Activated naive CD4-positive, alpha-beta T cell treated with anti-CD3 and anti-CD28 coated beads, Interleukin-2, amount 50 U/mL, for 24 hours (primary cell): ENCODE measurements at regions not wholly inside any gene's neighbourhood (a gene's known extent, or its start where the extent isn't known, plus 50 kb on each side); places are given as distances from the start of the nearest gene placed in this dataset.

Experiments
- H3K27ac Mint-ChIP-seq: one replicate; pipeline ENCODE4 v1.8.0; 2021; ENCODE audit warnings: mild to moderate bottlenecking, mixed read lengths
- H3K27me3 Mint-ChIP-seq: one replicate; pipeline ENCODE4 v1.8.0; 2021; ENCODE audit warnings: mixed read lengths
- H3K36me3 Mint-ChIP-seq: one replicate; pipeline ENCODE4 v1.8.0; 2021; ENCODE audit warnings: mixed read lengths
- H3K4me1 Mint-ChIP-seq: one replicate; pipeline ENCODE4 v1.8.0; 2021; ENCODE audit warnings: mixed read lengths
- H3K4me3 Mint-ChIP-seq: one replicate; pipeline ENCODE4 v1.8.0; 2021; ENCODE audit warnings: mild to moderate bottlenecking, mixed read lengths
- H3K9me3 Mint-ChIP-seq: one replicate; pipeline ENCODE4 v1.8.0; 2021; ENCODE audit warnings: mixed read lengths

GRCh38 chr1:163535401-163535800 lies 213.6 kb downstream of the NUF2 start:
- no peaks in the 10 kb centered on the region for H3K36me3 Mint-ChIP-seq
- no peaks in the 10 kb centered on the region for H3K4me1 Mint-ChIP-seq
- H3K27ac Mint-ChIP-seq: no peak overlapping the region
- no peak overlapping the region for H3K4me3 Mint-ChIP-seq
- H3K27me3 Mint-ChIP-seq: no peaks in the 10 kb centered on the region
- no peaks in the 10 kb centered on the region for H3K9me3 Mint-ChIP-seq

DNA sequence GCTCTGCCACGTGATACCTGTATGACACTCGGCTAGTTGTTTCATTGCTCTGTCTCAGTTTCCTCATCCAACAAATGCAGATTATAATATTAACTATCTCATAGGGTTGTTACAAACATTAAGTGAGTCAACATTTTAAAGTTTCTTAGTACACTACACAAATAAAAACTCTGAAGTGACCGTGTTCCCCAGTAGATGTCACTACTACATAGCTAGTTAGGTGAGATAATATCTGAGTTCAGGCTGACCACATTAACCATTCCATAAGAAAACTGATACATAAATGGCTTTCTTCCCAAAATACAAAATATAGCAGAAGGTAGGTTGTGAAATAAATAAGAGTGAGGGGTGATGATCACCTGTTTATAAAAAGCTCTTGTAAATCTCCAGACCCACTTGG lies 214.1 kb downstream of the NUF2 start:
- no peaks in the 10 kb centered on the region for H3K4me1 Mint-ChIP-seq
- no peak overlapping the region for H3K4me3 Mint-ChIP-seq
- H3K27ac Mint-ChIP-seq: no peak overlapping the region

DNA sequence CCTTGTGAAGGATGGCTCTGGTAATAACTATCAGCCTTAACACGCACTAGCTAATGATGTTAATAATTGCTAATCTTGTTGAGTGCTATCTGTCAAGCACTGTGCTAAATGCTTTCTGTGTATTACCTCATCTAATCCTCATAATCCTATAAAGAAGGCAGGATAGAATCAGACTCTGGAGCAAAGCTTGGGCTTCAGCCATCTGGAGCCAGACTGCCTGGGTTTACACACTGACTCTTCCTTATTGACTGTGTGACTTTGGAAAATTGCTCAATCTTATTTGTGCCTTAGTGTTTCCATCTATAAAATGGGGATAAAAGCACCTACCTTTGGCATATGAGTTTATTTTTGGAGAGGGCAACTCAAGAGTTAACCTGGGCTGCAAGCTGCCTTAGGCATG lies 216.1 kb downstream of the NUF2 start:
- H3K4me3 Mint-ChIP-seq: no peak overlapping the region
- H3K4me1 Mint-ChIP-seq: no peaks in the 10 kb centered on the region
- H3K36me3 Mint-ChIP-seq: no peaks in the 10 kb centered on the region
- H3K27me3 Mint-ChIP-seq: no peaks in the 10 kb centered on the region
- no peak overlapping the region for H3K27ac Mint-ChIP-seq
- no peaks in the 10 kb centered on the region for H3K9me3 Mint-ChIP-seq

More for the DNA sequence above, 214.1 kb downstream of the NUF2 start:
- H3K36me3 Mint-ChIP-seq: no peaks in the 10 kb centered on the region
- no peaks in the 10 kb centered on the region for H3K27me3 Mint-ChIP-seq
- no peaks in the 10 kb centered on the region for H3K9me3 Mint-ChIP-seq

DNA sequence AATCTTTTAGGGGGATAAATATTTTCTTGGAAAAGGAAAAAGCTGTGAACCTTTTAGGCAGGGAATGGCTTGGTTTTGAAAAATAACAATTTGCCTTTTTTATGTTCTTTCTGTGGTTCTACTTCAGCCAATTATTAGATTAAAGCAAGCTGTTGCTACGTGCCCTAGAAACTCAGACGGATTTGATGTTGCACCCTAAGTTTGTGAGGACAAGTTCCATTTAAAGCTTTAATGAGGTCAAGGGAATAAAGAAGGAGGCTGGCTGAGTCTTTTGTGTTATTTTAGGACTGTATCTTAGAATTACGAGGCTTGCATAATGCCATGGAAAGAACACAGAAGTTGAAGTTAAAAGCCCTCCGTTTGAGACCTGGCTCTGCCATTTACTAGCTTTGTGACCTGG lies 216.9 kb downstream of the NUF2 start:
- H3K9me3 Mint-ChIP-seq: no peaks in the 10 kb centered on the region

DNA sequence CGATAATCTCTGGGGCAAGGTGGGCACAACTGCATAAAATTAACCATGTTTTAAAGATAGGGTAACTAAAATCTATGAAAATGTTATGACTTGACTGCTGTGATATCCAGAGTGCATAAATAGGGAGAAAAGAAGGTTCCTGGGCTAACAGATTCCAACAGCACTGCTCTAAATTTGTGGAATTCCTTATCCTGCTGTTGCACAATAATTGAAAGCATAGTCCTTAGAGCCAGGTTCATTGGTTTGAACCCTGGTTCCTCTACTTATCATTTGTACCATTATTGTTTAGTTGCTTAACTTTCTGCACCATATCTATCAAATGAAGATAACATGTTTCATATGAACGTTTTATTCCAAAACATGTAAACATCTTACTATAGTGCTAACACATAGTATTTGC lies 219.0 kb downstream of the NUF2 start:
- no peaks in the 10 kb centered on the region for H3K9me3 Mint-ChIP-seq
- H3K36me3 Mint-ChIP-seq: no peaks in the 10 kb centered on the region
- H3K4me3 Mint-ChIP-seq: no peak overlapping the region
- no peaks in the 10 kb centered on the region for H3K4me1 Mint-ChIP-seq
- no peak overlapping the region for H3K27ac Mint-ChIP-seq
- H3K27me3 Mint-ChIP-seq: no peaks in the 10 kb centered on the region

More for the DNA sequence above, 216.9 kb downstream of the NUF2 start:
- Mint-ChIP-seq H3K36me3 (no peaks in the 10 kb centered on the region), H3K27ac (no peak overlapping the region), H3K4me1 (no peaks in the 10 kb centered on the region), H3K4me3 (no peak overlapping the region), H3K27me3 (no peaks in the 10 kb centered on the region)

DNA sequence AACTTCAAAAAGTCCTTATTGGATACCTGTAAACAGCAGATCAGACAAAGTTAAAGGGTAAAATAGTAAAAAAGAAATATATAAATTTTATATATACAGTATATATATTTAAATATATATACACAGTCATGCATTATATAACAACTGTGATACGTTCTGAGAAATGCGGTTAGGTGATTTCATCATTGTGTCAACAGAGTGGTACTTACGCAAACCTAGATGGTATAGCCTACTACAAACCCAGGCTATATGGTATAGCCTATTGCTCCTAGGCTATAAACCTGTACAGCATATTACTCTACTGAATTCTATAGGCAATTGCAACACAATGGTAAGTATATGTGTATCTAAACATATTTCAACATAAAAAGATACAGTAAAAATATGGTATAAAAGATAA lies 222.7 kb downstream of the NUF2 start:
- H3K9me3 Mint-ChIP-seq: peaks cover 7% of the 10 kb centered on the region
- H3K4me1 Mint-ChIP-seq: no peaks in the 10 kb centered on the region
- no peaks in the 10 kb centered on the region for H3K36me3 Mint-ChIP-seq
- no peaks in the 10 kb centered on the region for H3K27me3 Mint-ChIP-seq
- no peak overlapping the region for H3K4me3 Mint-ChIP-seq
- H3K27ac Mint-ChIP-seq: no peak overlapping the region

GRCh38 chr1:163558162-163558561 lies 236.4 kb downstream of the NUF2 start:
- Mint-ChIP-seq H3K27me3 (peaks cover 3% of the 10 kb centered on the region), H3K27ac (no peak overlapping the region), H3K4me3 (no peak overlapping the region), H3K36me3 (no peaks in the 10 kb centered on the region), H3K9me3 (peaks cover 13% of the 10 kb centered on the region), H3K4me1 (no peaks in the 10 kb centered on the region)

GRCh38 chr1:163561580-163562295 lies 240.0 kb downstream of the NUF2 start:
- Mint-ChIP-seq H3K27me3 (no peaks in the 10 kb centered on the region), H3K9me3 (no peaks in the 10 kb centered on the region), H3K4me3 (no peak overlapping the region), H3K4me1 (no peaks in the 10 kb centered on the region), H3K36me3 (no peaks in the 10 kb centered on the region), H3K27ac (no peak overlapping the region)

GRCh38 chr1:163562355-163562754 lies 240.6 kb downstream of the NUF2 start:
- Mint-ChIP-seq H3K4me1 (no peaks in the 10 kb centered on the region), H3K27ac (no peak overlapping the region), H3K9me3 (no peaks in the 10 kb centered on the region), H3K4me3 (no peak overlapping the region), H3K27me3 (no peaks in the 10 kb centered on the region), H3K36me3 (no peaks in the 10 kb centered on the region)

GRCh38 chr1:163565166-163565565 lies 243.4 kb downstream of the NUF2 start:
- H3K4me1 Mint-ChIP-seq: no peaks in the 10 kb centered on the region
- no peaks in the 10 kb centered on the region for H3K27me3 Mint-ChIP-seq
- H3K9me3 Mint-ChIP-seq: no peaks in the 10 kb centered on the region
- no peak overlapping the region for H3K27ac Mint-ChIP-seq
- H3K36me3 Mint-ChIP-seq: no peaks in the 10 kb centered on the region
- H3K4me3 Mint-ChIP-seq: no peak overlapping the region

DNA sequence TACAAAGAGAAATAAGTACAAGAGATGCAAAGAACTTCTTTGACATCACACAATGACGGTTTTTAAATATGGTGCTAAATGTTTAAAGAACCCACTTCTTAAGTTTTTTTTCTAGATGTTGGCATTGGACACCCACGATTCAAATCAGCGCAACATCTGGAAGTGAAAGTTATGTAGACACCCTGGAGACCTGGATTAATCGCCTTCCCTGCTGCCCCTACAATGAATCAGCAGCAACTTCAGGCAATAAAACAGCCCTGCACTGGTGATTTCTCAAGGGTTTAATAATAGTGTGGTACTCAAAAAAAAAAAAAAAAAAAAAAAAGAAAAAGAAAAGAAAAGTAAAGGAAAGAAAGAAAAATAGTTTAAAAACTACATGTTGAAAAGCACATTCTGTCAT lies 248.3 kb downstream of the NUF2 start:
- Mint-ChIP-seq H3K4me3 (no peak overlapping the region), H3K27ac (no peak overlapping the region), H3K9me3 (no peaks in the 10 kb centered on the region), H3K36me3 (no peaks in the 10 kb centered on the region), H3K4me1 (no peaks in the 10 kb centered on the region), H3K27me3 (no peaks in the 10 kb centered on the region)

DNA sequence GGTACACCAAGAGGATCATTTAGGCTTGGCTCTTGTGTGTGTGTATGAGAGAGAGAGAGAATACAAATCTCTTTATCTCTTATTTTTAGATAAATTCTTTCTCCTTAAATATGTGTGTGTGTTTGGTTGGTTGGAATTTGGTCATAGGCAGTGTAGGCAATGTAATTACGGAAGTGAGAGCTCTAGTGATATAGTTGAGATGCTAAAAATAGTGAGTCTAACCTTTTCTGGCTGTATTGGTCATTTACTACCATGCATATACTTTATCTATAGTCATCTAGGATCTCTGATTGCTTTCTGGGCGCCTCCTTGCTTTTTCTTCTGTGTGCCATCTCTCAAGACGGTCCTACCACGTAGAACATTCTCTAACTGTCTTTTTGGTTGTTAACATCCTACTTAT lies 250.2 kb downstream of the NUF2 start:
- Mint-ChIP-seq H3K27me3 (no peaks in the 10 kb centered on the region), H3K36me3 (no peaks in the 10 kb centered on the region), H3K27ac (no peak overlapping the region), H3K9me3 (no peaks in the 10 kb centered on the region), H3K4me3 (no peak overlapping the region), H3K4me1 (no peaks in the 10 kb centered on the region)

GRCh38 chr1:163574119-163574518 lies 252.4 kb downstream of the NUF2 start:
- H3K27me3 Mint-ChIP-seq: no peaks in the 10 kb centered on the region
- no peak overlapping the region for H3K27ac Mint-ChIP-seq
- no peaks in the 10 kb centered on the region for H3K9me3 Mint-ChIP-seq
- no peaks in the 10 kb centered on the region for H3K36me3 Mint-ChIP-seq
- H3K4me1 Mint-ChIP-seq: no peaks in the 10 kb centered on the region
- no peak overlapping the region for H3K4me3 Mint-ChIP-seq

DNA sequence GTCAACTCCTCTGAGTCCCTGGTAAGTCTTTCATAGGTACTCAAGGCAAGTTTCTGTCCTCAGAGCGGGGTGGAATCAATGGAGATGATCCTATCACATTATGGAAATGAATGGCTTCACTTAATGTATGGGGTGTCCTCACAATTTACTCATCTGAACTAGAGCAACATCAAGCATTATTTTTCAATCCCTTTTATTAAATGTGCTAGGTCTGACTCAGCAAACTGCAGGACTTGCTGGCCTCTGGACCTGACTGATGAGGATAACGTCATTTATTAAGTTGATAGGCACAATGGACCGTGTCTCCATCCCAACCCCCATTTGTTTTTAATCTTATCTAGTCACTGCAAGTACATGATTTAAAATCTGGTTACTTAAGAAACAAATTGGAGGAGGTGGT lies 259.2 kb downstream of the NUF2 start:
- Mint-ChIP-seq H3K9me3 (no peaks in the 10 kb centered on the region), H3K27ac (no peak overlapping the region), H3K27me3 (no peaks in the 10 kb centered on the region), H3K36me3 (no peaks in the 10 kb centered on the region), H3K4me3 (no peak overlapping the region), H3K4me1 (no peaks in the 10 kb centered on the region)

DNA sequence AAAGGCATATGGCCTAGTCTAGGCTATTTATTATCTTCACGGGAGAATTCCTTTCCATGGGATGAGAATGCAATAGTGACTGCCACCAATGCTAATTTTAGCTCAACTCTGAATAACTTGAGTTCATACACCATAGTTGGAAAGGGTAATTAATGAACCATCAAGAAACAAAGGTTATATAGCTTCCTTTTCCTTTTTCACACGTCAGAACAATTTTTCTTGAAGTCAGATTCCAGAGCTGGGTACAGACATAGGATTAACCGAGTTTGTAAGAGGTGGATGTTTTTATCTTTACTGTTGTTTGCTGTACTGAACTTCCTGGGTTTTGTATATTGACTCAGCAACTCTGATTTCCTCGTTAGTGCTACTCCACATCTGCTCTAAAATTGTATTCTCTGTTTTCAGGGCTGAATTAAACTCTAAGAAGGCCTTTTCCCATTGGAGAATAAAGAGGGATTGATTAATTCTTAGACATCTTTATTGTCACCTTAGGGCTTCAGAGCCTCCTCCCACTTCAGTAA lies 262.0 kb downstream of the NUF2 start:
- Mint-ChIP-seq H3K36me3 (no peaks in the 10 kb centered on the region), H3K27me3 (no peaks in the 10 kb centered on the region), H3K9me3 (no peaks in the 10 kb centered on the region), H3K4me3 (no peak overlapping the region), H3K4me1 (no peaks in the 10 kb centered on the region), H3K27ac (no peak overlapping the region)

- H3K27me3 Mint-ChIP-seq: peaks cover 1% of the 10 kb centered on the region
- H3K27ac Mint-ChIP-seq: no peak overlapping the region
- H3K4me1 Mint-ChIP-seq: no peaks in the 10 kb centered on the region
- H3K9me3 Mint-ChIP-seq: no peaks in the 10 kb centered on the region
- no peaks in the 10 kb centered on the region for H3K36me3 Mint-ChIP-seq
- no peak overlapping the region for H3K4me3 Mint-ChIP-seq
These were observed 264.0 kb downstream of the NUF2 start for GRCh38 chr1:163585796-163586195.

- Mint-ChIP-seq H3K27ac (no peak overlapping the region), H3K4me3 (no peak overlapping the region), H3K4me1 (no peaks in the 10 kb centered on the region), H3K9me3 (peaks cover 9% of the 10 kb centered on the region), H3K27me3 (peaks cover 1% of the 10 kb centered on the region), H3K36me3 (no peaks in the 10 kb centered on the region)
These were observed 267.0 kb downstream of the NUF2 start for GRCh38 chr1:163588796-163589195.
